Calu3 (cell line): ENCODE measurements at regions not wholly inside any gene's neighbourhood (a gene's known extent, or its start where the extent isn't known, plus 50 kb on each side); places are given as distances from the start of the nearest gene placed in this dataset.
"Not testable (repeated sequence)": the region's sequence is repeated elsewhere in the genome, so short reads cannot be mapped to it uniquely, and the experiment has no call there.

Experiments
- BruUV-seq: library from RNA; stranded (reverse); fragments of 400-500 nt; replicated peaks from 2 replicates; lab custom pipeline; 2021; lab: Mats Ljungman, UMichigan
- CTCF ChIA-PET: fragments of 300-600 bp; sonication (Branson Sonifier 250); formaldehyde crosslinking; loops from one replicate; lab custom pipeline; 2022; ENCODE audit warnings: antibody characterized with exemption; lab: Charles Lee
- DNase-seq: peaks from one replicate; pipeline ENCODE4 v3.0.0; 2022
- H3K27ac Mint-ChIP-seq: one replicate; pipeline ENCODE4 v1.8.0; 2022; ENCODE audit warnings: mixed read lengths; ENCODE audit not compliant: unreplicated experiment
- H3K27me3 Mint-ChIP-seq: one replicate; pipeline ENCODE4 v1.8.0; 2022; ENCODE audit warnings: mixed read lengths; ENCODE audit not compliant: unreplicated experiment
- H3K36me3 Mint-ChIP-seq: one replicate; pipeline ENCODE4 v1.8.0; 2022; ENCODE audit warnings: mild to moderate bottlenecking, moderate library complexity, mixed read lengths; ENCODE audit not compliant: insufficient read depth, unreplicated experiment
- H3K4me1 Mint-ChIP-seq: one replicate; pipeline ENCODE4 v1.8.0; 2022; ENCODE audit warnings: mild to moderate bottlenecking, low read depth, mixed read lengths; ENCODE audit not compliant: unreplicated experiment
- H3K4me3 Mint-ChIP-seq: one replicate; pipeline ENCODE4 v1.8.0; 2022; ENCODE audit warnings: mild to moderate bottlenecking, low read depth, moderate library complexity, mixed read lengths; ENCODE audit not compliant: unreplicated experiment
- H3K9me3 Mint-ChIP-seq: one replicate; pipeline ENCODE4 v1.8.0; 2022; ENCODE audit warnings: low read depth, mixed read lengths; ENCODE audit not compliant: unreplicated experiment
- intact Hi-C: fragments of 100-400 bp; cut with micrococcal nuclease; formaldehyde crosslinking; loops from one replicate; pipeline ENCODE4 v1.10.0; 2022; ENCODE audit not compliant: unreplicated experiment
- TF ChIP-seq, protein P1 (sequence below): fragments of 200-600 bp; IDR thresholded peaks from one replicate; pipeline ENCODE4 v1.8.0; 2022; ENCODE audit warnings: antibody characterized with exemption; ENCODE audit not compliant: unreplicated experiment

DNA sequence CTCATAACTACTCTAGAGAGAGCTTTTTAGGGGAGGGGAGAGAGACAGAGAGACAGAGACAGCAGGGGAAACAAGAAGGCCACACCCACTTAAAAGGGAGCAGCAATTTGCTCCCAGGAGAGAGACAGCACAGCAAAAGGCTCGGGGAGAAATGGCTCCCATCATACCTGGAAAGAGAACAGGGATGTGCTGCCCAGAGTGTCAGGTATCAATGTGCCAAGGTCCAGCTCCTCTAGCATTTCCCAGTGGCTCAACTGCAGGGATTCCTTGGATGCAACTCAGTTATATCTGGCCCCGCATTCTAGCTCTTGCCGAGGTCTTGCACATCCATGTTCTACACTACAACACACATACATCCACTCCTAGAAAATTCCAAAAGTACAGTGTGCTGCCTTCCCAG, 304.0 kb upstream of the CDYL start:
- no peaks in the 10 kb centered on the region for H3K36me3 Mint-ChIP-seq
- no peaks in the 10 kb centered on the region for H3K4me1 Mint-ChIP-seq
- CTCF ChIA-PET, result no interaction called here
- H3K27ac Mint-ChIP-seq, result no peak overlapping the region
- peaks cover 15% of the 10 kb centered on the region for H3K27me3 Mint-ChIP-seq
- no peak for DNase-seq
- TF ChIP-seq, protein P1, sequence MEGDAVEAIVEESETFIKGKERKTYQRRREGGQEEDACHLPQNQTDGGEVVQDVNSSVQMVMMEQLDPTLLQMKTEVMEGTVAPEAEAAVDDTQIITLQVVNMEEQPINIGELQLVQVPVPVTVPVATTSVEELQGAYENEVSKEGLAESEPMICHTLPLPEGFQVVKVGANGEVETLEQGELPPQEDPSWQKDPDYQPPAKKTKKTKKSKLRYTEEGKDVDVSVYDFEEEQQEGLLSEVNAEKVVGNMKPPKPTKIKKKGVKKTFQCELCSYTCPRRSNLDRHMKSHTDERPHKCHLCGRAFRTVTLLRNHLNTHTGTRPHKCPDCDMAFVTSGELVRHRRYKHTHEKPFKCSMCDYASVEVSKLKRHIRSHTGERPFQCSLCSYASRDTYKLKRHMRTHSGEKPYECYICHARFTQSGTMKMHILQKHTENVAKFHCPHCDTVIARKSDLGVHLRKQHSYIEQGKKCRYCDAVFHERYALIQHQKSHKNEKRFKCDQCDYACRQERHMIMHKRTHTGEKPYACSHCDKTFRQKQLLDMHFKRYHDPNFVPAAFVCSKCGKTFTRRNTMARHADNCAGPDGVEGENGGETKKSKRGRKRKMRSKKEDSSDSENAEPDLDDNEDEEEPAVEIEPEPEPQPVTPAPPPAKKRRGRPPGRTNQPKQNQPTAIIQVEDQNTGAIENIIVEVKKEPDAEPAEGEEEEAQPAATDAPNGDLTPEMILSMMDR, result no peak
- H3K9me3 Mint-ChIP-seq, result peaks cover 16% of the 10 kb centered on the region
- intact Hi-C loops, result no loop called here
- H3K4me3 Mint-ChIP-seq, result no peak overlapping the region
- BruUV-seq, result no TSS peak

DNA sequence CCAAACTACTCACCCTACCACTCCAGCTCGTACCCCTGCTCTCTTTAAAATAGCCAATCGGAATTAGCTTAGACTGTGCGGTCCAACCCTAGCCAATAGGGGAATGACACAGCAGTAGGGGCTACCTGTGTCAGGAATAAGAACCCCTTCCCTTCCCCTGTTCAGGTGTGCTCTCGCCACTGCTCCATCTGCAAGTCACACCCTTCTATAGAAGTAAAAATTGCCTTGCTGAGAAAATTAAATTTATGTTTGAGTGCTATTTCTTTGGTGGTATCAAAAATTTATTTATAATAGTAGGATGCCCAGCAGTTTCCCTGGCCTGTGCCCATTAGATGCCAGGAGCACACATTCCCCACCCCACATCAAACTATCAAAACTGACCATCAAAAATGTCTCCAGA, 304.7 kb upstream of the CDYL start:
- H3K4me3 Mint-ChIP-seq, intact Hi-C loops, H3K36me3 Mint-ChIP-seq, H3K27ac Mint-ChIP-seq, CTCF ChIA-PET, H3K4me1 Mint-ChIP-seq, BruUV-seq, H3K27me3 Mint-ChIP-seq, DNase-seq: not testable (repeated sequence)
- H3K9me3 Mint-ChIP-seq, result peaks cover 16% of the 10 kb centered on the region

DNA sequence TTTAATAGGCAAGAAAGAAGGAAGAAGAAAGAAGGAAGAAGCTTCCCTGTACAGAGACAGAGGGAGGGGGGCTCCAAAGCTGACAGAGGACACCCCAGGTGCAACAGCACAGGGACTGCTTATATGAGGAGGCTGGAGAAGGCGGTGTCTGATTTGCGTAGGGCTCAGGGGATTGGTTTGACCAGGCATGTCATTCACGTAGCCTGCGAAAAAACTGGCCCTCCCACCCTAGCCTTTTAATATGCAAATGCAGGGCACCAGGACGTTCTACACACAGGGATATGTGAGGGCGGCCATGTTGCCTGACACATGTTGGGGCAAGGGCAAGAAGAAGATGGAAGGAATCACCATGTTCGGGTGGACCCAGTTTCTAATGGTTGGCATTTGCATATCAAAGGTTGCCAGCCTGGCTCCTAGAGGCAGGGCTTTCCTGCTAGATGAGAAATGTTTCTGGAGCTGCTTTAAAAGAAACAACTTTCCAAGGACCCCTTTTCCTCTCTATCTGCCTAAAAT, 305.4 kb upstream of the CDYL start:
- peaks cover 9% of the 10 kb centered on the region for H3K4me1 Mint-ChIP-seq
- no peak for DNase-seq
- H3K36me3 Mint-ChIP-seq, result no peaks in the 10 kb centered on the region
- H3K27ac Mint-ChIP-seq, result no peak overlapping the region
- peaks cover under 1% of the 10 kb centered on the region for H3K27me3 Mint-ChIP-seq
- CTCF ChIA-PET, result no interaction called here
- H3K9me3 Mint-ChIP-seq, result peaks cover 16% of the 10 kb centered on the region
- BruUV-seq, result no TSS peak
- no peak overlapping the region for H3K4me3 Mint-ChIP-seq
- TF ChIP-seq, protein P1, result no peak
- intact Hi-C loops, result no loop called here

DNA sequence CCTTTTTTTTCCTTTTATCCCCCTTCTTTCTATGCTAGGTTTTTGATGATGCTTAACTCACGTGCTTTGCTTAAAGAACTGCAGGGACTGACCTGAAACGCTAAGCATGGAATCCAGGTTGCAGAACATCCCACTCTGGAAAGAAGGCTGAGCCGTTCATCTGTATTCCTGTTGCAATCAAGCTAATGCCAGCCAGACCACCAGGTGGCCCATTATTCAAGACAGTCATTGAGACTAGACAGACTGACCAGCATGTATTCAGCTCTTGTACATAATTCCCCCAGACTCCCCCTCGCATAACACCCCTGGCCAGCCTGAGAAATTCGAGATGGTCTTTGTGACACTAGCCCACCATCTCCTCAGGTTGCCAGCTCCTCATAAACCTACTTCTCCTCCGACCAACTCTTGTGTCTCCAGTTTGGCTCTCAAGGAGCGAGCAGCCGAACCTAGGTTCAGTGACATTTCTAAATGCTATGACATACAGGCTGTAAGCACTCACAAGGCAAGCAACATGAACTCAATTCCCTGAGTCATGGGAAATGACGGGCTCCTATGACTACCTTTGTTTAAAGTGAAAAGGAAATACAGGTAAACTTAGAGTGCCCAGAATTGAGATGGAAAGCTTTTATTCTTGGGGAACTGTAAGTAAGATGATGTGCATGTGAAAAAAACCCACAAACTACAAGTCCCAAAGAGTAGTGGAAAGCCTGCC, 309.3 kb upstream of the CDYL start:
- TF ChIP-seq, protein P1, result no peak
- Mint-ChIP-seq H3K36me3 (no peaks in the 10 kb centered on the region), H3K27me3 (no peaks in the 10 kb centered on the region), H3K27ac (no peak overlapping the region), H3K4me3 (no peak overlapping the region), H3K9me3 (peaks cover 9% of the 10 kb centered on the region), H3K4me1 (peaks cover 9% of the 10 kb centered on the region)
- no TSS peak for BruUV-seq
- intact Hi-C loops, result no loop called here
- DNase-seq, result no peak
- CTCF ChIA-PET, result no interaction called here

DNA sequence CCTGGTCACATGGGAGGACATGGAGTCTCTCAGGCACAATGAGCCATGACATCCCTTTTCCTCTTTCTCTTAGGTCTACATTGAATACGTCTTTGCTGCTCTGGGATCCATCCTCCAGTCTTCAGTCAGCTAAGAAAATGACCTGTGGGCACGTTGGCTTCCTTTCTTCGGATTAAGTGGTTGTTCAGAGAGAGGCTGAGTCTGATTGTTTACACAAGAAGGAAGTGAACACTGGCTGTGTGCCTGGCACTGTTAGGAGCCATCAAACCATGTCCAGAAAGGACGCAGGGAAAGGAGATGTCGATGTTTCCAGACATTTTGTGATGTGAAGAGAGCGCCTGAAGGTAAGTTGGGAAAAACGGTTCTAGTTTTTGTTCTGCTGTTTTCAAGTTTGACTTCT, 309.9 kb upstream of the CDYL start:
- no peak overlapping the region for H3K27ac Mint-ChIP-seq
- no peak overlapping the region for H3K4me3 Mint-ChIP-seq
- no peaks in the 10 kb centered on the region for H3K27me3 Mint-ChIP-seq
- peaks cover 9% of the 10 kb centered on the region for H3K4me1 Mint-ChIP-seq
- TF ChIP-seq, protein P1, result no peak
- CTCF ChIA-PET, result no interaction called here
- no peak for DNase-seq
- no TSS peak for BruUV-seq
- H3K36me3 Mint-ChIP-seq, result no peaks in the 10 kb centered on the region
- intact Hi-C loops, result no loop called here
- peaks cover 7% of the 10 kb centered on the region for H3K9me3 Mint-ChIP-seq
